Heart right ventricle (tissue), 16 donors: ENCODE measurements at regions not wholly inside any gene's neighbourhood (a gene's known extent, or its start where the extent isn't known, plus 50 kb on each side); places are given as distances from the start of the nearest gene placed in this dataset.
A peak's percentile ranks its signal among the peaks of the same experiment; 100 is the strongest.

Experiments used
- ATAC-seq, 8 donors: fragments of 200-7000 bp; cut with Tn5 transposase; one replicate each; pipeline ENCODE4 v1.9.1; 2020; ENCODE audit warnings: mild to moderate bottlenecking in 8 of 8, moderate library complexity in 8 of 8, moderate number of reproducible peaks in 1 of 8
- DNase-seq, 2 donors: peaks; one replicate each; pipeline ENCODE4 v3.0.0-alpha.2; 2020
- H3K27ac ChIP-seq, 10 donors: fragments of 200-600 bp; sonication (generic) in 2 of 10; one replicate each; pipeline versions ENCODE4 v1.5.0 to v1.8.0; 2020 to 2022; ENCODE audit warnings: mild to moderate bottlenecking in 3 of 10
- H3K27me3 ChIP-seq, 7 donors: fragments of 200-600 bp; one replicate each; pipeline ENCODE4 v1.8.0; 2021 to 2022; ENCODE audit warnings: mild to moderate bottlenecking in 2 of 7
- H3K36me3 ChIP-seq, 9 donors: fragments of 200-600 bp; sonication (generic) in 1 of 9; one replicate each; pipeline versions ENCODE4 v1.5.0 to v1.8.0; 2020 to 2022; ENCODE audit warnings: mild to moderate bottlenecking in 2 of 9
- H3K4me1 ChIP-seq, 9 donors: fragments of 200-600 bp; sonication (generic) in 1 of 9; one replicate each; pipeline versions ENCODE4 v1.5.0 to v1.8.0; 2020 to 2022; ENCODE audit warnings: mild to moderate bottlenecking in 4 of 9
- H3K4me3 ChIP-seq, 10 donors: fragments of 200-600 bp; sonication (generic) in 2 of 10; one replicate each; pipeline versions ENCODE4 v1.5.0 to v1.8.0; 2020 to 2022; ENCODE audit warnings: mild to moderate bottlenecking in 7 of 10, moderate library complexity in 2 of 10
- H3K9me3 ChIP-seq, 11 donors: fragments of 200-600 bp in 10 of 11; sonication (generic) in 2 of 11; one replicate each; pipeline versions ENCODE4 v1.5.0 to v1.8.0; 2013 to 2022; ENCODE audit warnings: mild to moderate bottlenecking in 2 of 11, control low read depth in 1 of 11, moderate library complexity in 1 of 11
- CTCF ChIP-seq, 9 donors: fragments of 200-600 bp; sonication (generic) in 2 of 9; IDR thresholded peaks; one replicate each; pipeline versions ENCODE4 v1.5.0 to v1.8.0; 2021 to 2022; ENCODE audit warnings: antibody characterized with exemption in 9 of 9, mild to moderate bottlenecking in 5 of 9, moderate library complexity in 1 of 9
- WGBS, 2 donors: extraction: QIAGEN DNeasy Blood & Tissue Kit; methylation state at CpG; one replicate each; pipeline ENCODE4 v1.1.7; 2013; ENCODE audit warnings: inconsistent platforms in 1 of 2; 5-methylcytosine and 5-hydroxymethylcytosine counted together
- intact Hi-C, 10 donors: fragments of 100-400 bp; cut with DNase I; formaldehyde crosslinking; loops; one replicate each; pipeline versions ENCODE4 v1.11.1 to v1.14.2; 2022
- donor health status: Arrhythmogenic right ventricular cardiomyopathy.
- donor health status: ischemic (EF 13 %, LVEDD 7.1; RV severe dilation, severe dysfunction).
- donor health status: healthy with polysubstance abuse.
- donor health status: DM: no; HTN: yes; CAD: no.
- donor health status: DM: no; HTN: no; CAD: no.
- donor health status: ischemic (EF 25% LVEDD 6.9; RV normal size, moderate dysfunction).
- donor health status: ischemic (EF 25% LVEDD 5.7; RV mildly dilated, moderate dysfunction).
- donor health status: healthy.
- donor health status: DM: yes; HTN: yes; CAD: no.
- donor health status: Ischemic cardiomyopathy.
- donor health status: ischemic (EF 35%, LVEDD 5.7; RV mildly dilated, moderate dysfunction).
- donor health status: nonischemic (EF 11% LVEDD 7.7; RV severe dilation, severe dysfunction).
- donor health status: DM: yes; HTN: yes; CAD: no.
- donor health status: PGD.
- donor health status: ischemic (EF 29% LVEDD 5.4; RV normal size, mild dysfunction).
- donor health status: nonischemic (EF 23%, LVEDD 6.1; RV moderate dilation, normal function).

DNA sequence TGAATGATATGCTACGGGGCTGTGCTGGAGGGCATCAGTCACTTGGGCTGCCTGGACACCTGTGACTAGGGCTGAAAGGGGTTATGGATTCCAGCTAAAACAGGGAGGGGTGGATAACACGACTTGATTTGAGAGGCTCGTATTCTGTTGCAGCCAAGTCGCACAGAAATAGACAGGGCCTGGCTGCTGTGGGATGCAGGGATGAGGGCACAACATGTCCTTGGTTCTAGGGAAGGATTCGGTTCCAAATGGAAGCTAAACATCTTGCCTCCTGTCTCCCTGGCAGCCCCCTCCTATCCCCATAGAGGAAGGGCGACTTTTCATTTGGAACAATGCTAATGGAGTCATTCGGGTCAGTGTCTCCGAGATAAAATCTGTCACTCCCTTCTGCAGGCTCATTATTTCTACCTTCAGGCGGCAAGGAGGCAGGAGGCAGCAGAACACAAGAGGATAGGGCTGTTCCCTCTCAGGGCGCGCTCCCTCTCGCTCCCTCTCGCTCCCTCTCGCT lies 433.8 kb upstream of the RBMS3 start:
- ATAC-seq = no peak
- DNase-seq = no peak

GRCh38 chr3:28847736-28848135 lies 433.1 kb upstream of the RBMS3 start:
- no peaks in the 10 kb centered on the region for H3K36me3 ChIP-seq
- intact Hi-C loops = no loop called here
- DNase-seq = no peak
- no peak for ATAC-seq
- no peaks in the 10 kb centered on the region for H3K9me3 ChIP-seq
- H3K4me1 ChIP-seq = peaks cover 0 to 7% (median 0%) of the 10 kb centered on the region in 9 donors
- no peak for TF ChIP-seq CTCF (IDR thresholded peaks at IDR 0.05)
- H3K27ac ChIP-seq = no peak overlapping the region
- H3K27me3 ChIP-seq = no peaks in the 10 kb centered on the region
- 76 to 86% methylated on average over 4 of the region's 4 CpGs for WGBS, 2 donors
- H3K4me3 ChIP-seq = no peak overlapping the region

More for the DNA sequence above, 433.8 kb upstream of the RBMS3 start:
- H3K4me3 ChIP-seq = no peak overlapping the region
- intact Hi-C loops = no loop called here
- TF ChIP-seq CTCF (IDR thresholded peaks at IDR 0.05) = no peak
- H3K36me3 ChIP-seq = no peaks in the 10 kb centered on the region
- WGBS, 2 donors = 76 to 86% methylated on average over 14 of the region's 14 CpGs
- H3K9me3 ChIP-seq = no peaks in the 10 kb centered on the region
- no peak overlapping the region for H3K27ac ChIP-seq
- no peaks in the 10 kb centered on the region for H3K27me3 ChIP-seq
- peaks cover 0 to 7% (median 0%) of the 10 kb centered on the region in 9 donors for H3K4me1 ChIP-seq

GRCh38 chr3:28850186-28850585 lies 430.7 kb upstream of the RBMS3 start:
- 68% methylated on average over 1 of the region's 1 CpG for WGBS, 2 donors
- H3K27me3 ChIP-seq = no peaks in the 10 kb centered on the region
- no peaks in the 10 kb centered on the region for H3K9me3 ChIP-seq
- ATAC-seq (peak in 5 of 8 donors; percentile 11 to 83 (median 58)), DNase-seq (no peak)
- H3K4me1 ChIP-seq = peaks cover 0 to 7% (median 0%) of the 10 kb centered on the region in 9 donors
- no peak overlapping the region for H3K4me3 ChIP-seq
- H3K27ac ChIP-seq = peak overlapping the region in 1 of 10 donors; percentile 0
- no peaks in the 10 kb centered on the region for H3K36me3 ChIP-seq
- intact Hi-C loops = no loop called here
- no peak for TF ChIP-seq CTCF (IDR thresholded peaks at IDR 0.05)

DNA sequence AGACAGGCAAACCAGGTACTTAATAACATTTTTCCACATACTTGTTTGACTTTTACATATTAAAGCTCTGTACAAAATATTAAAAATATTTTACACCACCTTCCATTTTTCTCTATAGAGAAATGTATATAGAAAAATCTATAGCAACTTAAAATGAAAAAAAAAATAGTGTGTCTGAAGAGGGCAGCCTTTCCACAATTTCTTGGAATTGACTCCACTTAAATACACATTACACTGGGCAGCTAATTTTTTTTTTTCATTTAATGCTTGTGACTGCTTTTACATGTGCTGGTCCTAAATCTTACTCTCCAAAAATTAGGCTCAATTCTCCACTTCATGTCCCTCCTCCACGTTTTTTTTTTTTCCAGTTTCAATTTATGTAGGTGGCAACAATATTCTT lies 427.0 kb upstream of the RBMS3 start:
- Histone ChIP-seq H3K4me3 (no peak overlapping the region), H3K27me3 (no peaks in the 10 kb centered on the region), H3K4me1 (peaks cover 0 to 7% (median 0%) of the 10 kb centered on the region in 9 donors), H3K9me3 (no peaks in the 10 kb centered on the region), H3K36me3 (no peaks in the 10 kb centered on the region), H3K27ac (no peak overlapping the region)
- intact Hi-C loops = no loop called here
- ATAC-seq (no peak), DNase-seq (no peak)
- 49 to 51% methylated on average over 1 of the region's 1 CpG for WGBS, 2 donors
- TF ChIP-seq CTCF (IDR thresholded peaks at IDR 0.05) = peak in 1 of 9 donors; percentile 7
